ENCODE measurements at regions not wholly inside any gene's neighbourhood (a gene's known extent, or its start where the extent isn't known, plus 50 kb on each side); places are given as distances from the start of the nearest gene placed in this dataset.

- H3K4me1 ChIP-seq (ENCODE audit: control insufficient read depth in 5 of 5, insufficient read depth in 5 of 5, low read length in 5 of 5): peaks cover 0 to 9% (median 5%) of the 10 kb centered on the region in 5 donors
- no peak overlapping the region for H3K9ac ChIP-seq (ENCODE audit: low read length in 5 of 5)
- H3K9me3 ChIP-seq (ENCODE audit: control insufficient read depth in 5 of 5, low read length in 5 of 5): no peaks in the 10 kb centered on the region
- H3K4me3 ChIP-seq (ENCODE audit: low read depth in 1 of 5, low read length in 5 of 5): no peak overlapping the region
- H3K27ac ChIP-seq (ENCODE audit: low read depth, low read length): no peak overlapping the region
- H3K27me3 ChIP-seq (ENCODE audit: control insufficient read depth in 5 of 5, insufficient read depth in 4 of 5, low read length in 5 of 5): peaks cover 4 to 8% (median 7%) of the 10 kb centered on the region in 5 donors
- no peaks in the 10 kb centered on the region for H3K36me3 ChIP-seq (ENCODE audit: control insufficient read depth in 5 of 5, insufficient read depth in 5 of 5, low read length in 5 of 5)
Observed at GRCh38 chr10:70939441-70940003, 51.2 kb upstream of the PCBD1 start.

GRCh38 chr10:70940834-70941568, 52.6 kb upstream of the PCBD1 start:
- H3K4me1 ChIP-seq (ENCODE audit: control insufficient read depth in 5 of 5, insufficient read depth in 5 of 5, low read length in 5 of 5): peaks cover 0 to 3% (median 0%) of the 10 kb centered on the region in 5 donors
- no peak overlapping the region for H3K27ac ChIP-seq (ENCODE audit: low read depth, low read length)
- no peak overlapping the region for H3K4me3 ChIP-seq (ENCODE audit: low read depth in 1 of 5, low read length in 5 of 5)
- H3K9me3 ChIP-seq (ENCODE audit: control insufficient read depth in 5 of 5, low read length in 5 of 5): no peaks in the 10 kb centered on the region
- H3K9ac ChIP-seq (ENCODE audit: low read length in 5 of 5): no peak overlapping the region
- H3K36me3 ChIP-seq (ENCODE audit: control insufficient read depth in 5 of 5, insufficient read depth in 5 of 5, low read length in 5 of 5): no peaks in the 10 kb centered on the region
- H3K27me3 ChIP-seq (ENCODE audit: control insufficient read depth in 5 of 5, insufficient read depth in 4 of 5, low read length in 5 of 5): peaks cover 0 to 14% (median 6%) of the 10 kb centered on the region in 5 donors

GRCh38 chr10:70942125-70942524, 53.8 kb upstream of the PCBD1 start:
- no peaks in the 10 kb centered on the region for H3K9me3 ChIP-seq (ENCODE audit: control insufficient read depth in 5 of 5, low read length in 5 of 5)
- H3K9ac ChIP-seq (ENCODE audit: low read length in 5 of 5): no peak overlapping the region
- no peak overlapping the region for H3K4me3 ChIP-seq (ENCODE audit: low read depth in 1 of 5, low read length in 5 of 5)
- peaks cover 0 to 14% (median 6%) of the 10 kb centered on the region in 5 donors for H3K27me3 ChIP-seq (ENCODE audit: control insufficient read depth in 5 of 5, insufficient read depth in 4 of 5, low read length in 5 of 5)
- H3K27ac ChIP-seq (ENCODE audit: low read depth, low read length): no peak overlapping the region
- H3K36me3 ChIP-seq (ENCODE audit: control insufficient read depth in 5 of 5, insufficient read depth in 5 of 5, low read length in 5 of 5): no peaks in the 10 kb centered on the region
- H3K4me1 ChIP-seq (ENCODE audit: control insufficient read depth in 5 of 5, insufficient read depth in 5 of 5, low read length in 5 of 5): no peaks in the 10 kb centered on the region

GRCh38 chr10:70942725-70943124, 54.4 kb upstream of the PCBD1 start:
- Histone ChIP-seq H3K36me3 (ENCODE audit: control insufficient read depth in 5 of 5, insufficient read depth in 5 of 5, low read length in 5 of 5) (no peaks in the 10 kb centered on the region), H3K27ac (ENCODE audit: low read depth, low read length) (no peak overlapping the region), H3K4me1 (ENCODE audit: control insufficient read depth in 5 of 5, insufficient read depth in 5 of 5, low read length in 5 of 5) (no peaks in the 10 kb centered on the region), H3K9ac (ENCODE audit: low read length in 5 of 5) (no peak overlapping the region), H3K4me3 (ENCODE audit: low read depth in 1 of 5, low read length in 5 of 5) (no peak overlapping the region), H3K27me3 (ENCODE audit: control insufficient read depth in 5 of 5, insufficient read depth in 4 of 5, low read length in 5 of 5) (peaks cover 0 to 14% (median 6%) of the 10 kb centered on the region in 5 donors), H3K9me3 (ENCODE audit: control insufficient read depth in 5 of 5, low read length in 5 of 5) (no peaks in the 10 kb centered on the region)

- no peaks in the 10 kb centered on the region for H3K36me3 ChIP-seq (ENCODE audit: control insufficient read depth in 5 of 5, insufficient read depth in 5 of 5, low read length in 5 of 5)
- no peak overlapping the region for H3K27ac ChIP-seq (ENCODE audit: low read depth, low read length)
- H3K9me3 ChIP-seq (ENCODE audit: control insufficient read depth in 5 of 5, low read length in 5 of 5): no peaks in the 10 kb centered on the region
- no peaks in the 10 kb centered on the region for H3K4me1 ChIP-seq (ENCODE audit: control insufficient read depth in 5 of 5, insufficient read depth in 5 of 5, low read length in 5 of 5)
- no peak overlapping the region for H3K4me3 ChIP-seq (ENCODE audit: low read depth in 1 of 5, low read length in 5 of 5)
- H3K27me3 ChIP-seq (ENCODE audit: control insufficient read depth in 5 of 5, insufficient read depth in 4 of 5, low read length in 5 of 5): peaks cover 0 to 14% (median 6%) of the 10 kb centered on the region in 5 donors
- H3K9ac ChIP-seq (ENCODE audit: low read length in 5 of 5): no peak overlapping the region
Observed at GRCh38 chr10:70943249-70943648, 54.9 kb upstream of the PCBD1 start.

- no peak overlapping the region for H3K27ac ChIP-seq (ENCODE audit: low read depth, low read length)
- H3K9me3 ChIP-seq (ENCODE audit: control insufficient read depth in 5 of 5, low read length in 5 of 5): no peaks in the 10 kb centered on the region
- no peaks in the 10 kb centered on the region for H3K4me1 ChIP-seq (ENCODE audit: control insufficient read depth in 5 of 5, insufficient read depth in 5 of 5, low read length in 5 of 5)
- H3K4me3 ChIP-seq (ENCODE audit: low read depth in 1 of 5, low read length in 5 of 5): no peak overlapping the region
- no peak overlapping the region for H3K9ac ChIP-seq (ENCODE audit: low read length in 5 of 5)
- H3K36me3 ChIP-seq (ENCODE audit: control insufficient read depth in 5 of 5, insufficient read depth in 5 of 5, low read length in 5 of 5): no peaks in the 10 kb centered on the region
- peaks cover 0 to 14% (median 6%) of the 10 kb centered on the region in 5 donors for H3K27me3 ChIP-seq (ENCODE audit: control insufficient read depth in 5 of 5, insufficient read depth in 4 of 5, low read length in 5 of 5)
Observed at GRCh38 chr10:70943841-70944466, 55.6 kb upstream of the PCBD1 start.

GRCh38 chr10:70950037-70950436, 61.7 kb upstream of the PCBD1 start:
- no peaks in the 10 kb centered on the region for H3K4me1 ChIP-seq (ENCODE audit: control insufficient read depth in 5 of 5, insufficient read depth in 5 of 5, low read length in 5 of 5)
- H3K4me3 ChIP-seq (ENCODE audit: low read depth in 1 of 5, low read length in 5 of 5): no peak overlapping the region
- no peak overlapping the region for H3K27ac ChIP-seq (ENCODE audit: low read depth, low read length)
- no peaks in the 10 kb centered on the region for H3K36me3 ChIP-seq (ENCODE audit: control insufficient read depth in 5 of 5, insufficient read depth in 5 of 5, low read length in 5 of 5)
- H3K27me3 ChIP-seq (ENCODE audit: control insufficient read depth in 5 of 5, insufficient read depth in 4 of 5, low read length in 5 of 5): peaks cover 0 to 6% (median 2%) of the 10 kb centered on the region in 5 donors
- no peak overlapping the region for H3K9ac ChIP-seq (ENCODE audit: low read length in 5 of 5)
- no peaks in the 10 kb centered on the region for H3K9me3 ChIP-seq (ENCODE audit: control insufficient read depth in 5 of 5, low read length in 5 of 5)

GRCh38 chr10:70950801-70951200, 62.4 kb upstream of the PCBD1 start:
- peaks cover 0 to 6% (median 2%) of the 10 kb centered on the region in 5 donors for H3K27me3 ChIP-seq (ENCODE audit: control insufficient read depth in 5 of 5, insufficient read depth in 4 of 5, low read length in 5 of 5)
- no peaks in the 10 kb centered on the region for H3K36me3 ChIP-seq (ENCODE audit: control insufficient read depth in 5 of 5, insufficient read depth in 5 of 5, low read length in 5 of 5)
- no peaks in the 10 kb centered on the region for H3K9me3 ChIP-seq (ENCODE audit: control insufficient read depth in 5 of 5, low read length in 5 of 5)
- no peak overlapping the region for H3K4me3 ChIP-seq (ENCODE audit: low read depth in 1 of 5, low read length in 5 of 5)
- H3K4me1 ChIP-seq (ENCODE audit: control insufficient read depth in 5 of 5, insufficient read depth in 5 of 5, low read length in 5 of 5): no peaks in the 10 kb centered on the region
- H3K27ac ChIP-seq (ENCODE audit: low read depth, low read length): no peak overlapping the region
- H3K9ac ChIP-seq (ENCODE audit: low read length in 5 of 5): no peak overlapping the region

GRCh38 chr10:70952401-70952800, 64.0 kb upstream of the PCBD1 start:
- H3K4me3 ChIP-seq (ENCODE audit: low read depth in 1 of 5, low read length in 5 of 5): no peak overlapping the region
- H3K27ac ChIP-seq (ENCODE audit: low read depth, low read length): no peak overlapping the region
- H3K4me1 ChIP-seq (ENCODE audit: control insufficient read depth in 5 of 5, insufficient read depth in 5 of 5, low read length in 5 of 5): no peaks in the 10 kb centered on the region
- no peak overlapping the region for H3K9ac ChIP-seq (ENCODE audit: low read length in 5 of 5)
- peaks cover 0 to 11% (median 2%) of the 10 kb centered on the region in 5 donors for H3K27me3 ChIP-seq (ENCODE audit: control insufficient read depth in 5 of 5, insufficient read depth in 4 of 5, low read length in 5 of 5)
- H3K9me3 ChIP-seq (ENCODE audit: control insufficient read depth in 5 of 5, low read length in 5 of 5): no peaks in the 10 kb centered on the region
- no peaks in the 10 kb centered on the region for H3K36me3 ChIP-seq (ENCODE audit: control insufficient read depth in 5 of 5, insufficient read depth in 5 of 5, low read length in 5 of 5)

GRCh38 chr10:70952921-70953320, 64.6 kb upstream of the PCBD1 start:
- H3K4me1 ChIP-seq (ENCODE audit: control insufficient read depth in 5 of 5, insufficient read depth in 5 of 5, low read length in 5 of 5): no peaks in the 10 kb centered on the region
- no peak overlapping the region for H3K9ac ChIP-seq (ENCODE audit: low read length in 5 of 5)
- H3K4me3 ChIP-seq (ENCODE audit: low read depth in 1 of 5, low read length in 5 of 5): no peak overlapping the region
- H3K27ac ChIP-seq (ENCODE audit: low read depth, low read length): no peak overlapping the region
- no peaks in the 10 kb centered on the region for H3K9me3 ChIP-seq (ENCODE audit: control insufficient read depth in 5 of 5, low read length in 5 of 5)
- H3K36me3 ChIP-seq (ENCODE audit: control insufficient read depth in 5 of 5, insufficient read depth in 5 of 5, low read length in 5 of 5): no peaks in the 10 kb centered on the region
- H3K27me3 ChIP-seq (ENCODE audit: control insufficient read depth in 5 of 5, insufficient read depth in 4 of 5, low read length in 5 of 5): peaks cover 0 to 16% (median 2%) of the 10 kb centered on the region in 5 donors
